GM21619 (cell line): ENCODE measurements at regions not wholly inside any gene's neighbourhood (a gene's known extent, or its start where the extent isn't known, plus 50 kb on each side); places are given as distances from the start of the nearest gene placed in this dataset.
"Not testable (repeated sequence)": the region's sequence is repeated elsewhere in the genome, so short reads cannot be mapped to it uniquely, and the experiment has no call there.

ENCODE experiments used
- ATAC-seq: cut with Tn5 transposase; IDR thresholded peaks from one replicate; pipeline ENCODE4 v1.9.1; 2021; ENCODE audit not compliant: unreplicated experiment

- ATAC-seq: no peak
These were observed 247.9 kb upstream of the HAND2 start for GRCh38 chr4:173777921-173778320.

GRCh38 chr4:173777421-173777820 is 247.4 kb upstream of the HAND2 start:
- no peak for ATAC-seq

GRCh38 chr4:173769568-173769967 is 239.5 kb upstream of the HAND2 start:
- ATAC-seq: no peak

- ATAC-seq: no peak
These were observed 237.6 kb upstream of the HAND2 start for GRCh38 chr4:173767650-173768049.

- ATAC-seq: no peak
These were observed 236.2 kb upstream of the HAND2 start for GRCh38 chr4:173766171-173766600.

GRCh38 chr4:173765751-173766150 is 235.7 kb upstream of the HAND2 start:
- ATAC-seq: no peak

GRCh38 chr4:173763389-173763788 is 233.4 kb upstream of the HAND2 start:
- ATAC-seq: no peak

GRCh38 chr4:173761938-173762337 is 231.9 kb upstream of the HAND2 start:
- ATAC-seq: no peak

GRCh38 chr4:173761236-173761635 is 231.2 kb upstream of the HAND2 start:
- no peak for ATAC-seq

GRCh38 chr4:173758132-173758531 is 228.1 kb upstream of the HAND2 start:
- no peak for ATAC-seq

- no peak for ATAC-seq
These were observed 223.4 kb upstream of the HAND2 start for GRCh38 chr4:173753408-173753807.

GRCh38 chr4:173752610-173753230 is 222.7 kb upstream of the HAND2 start:
- no peak for ATAC-seq

GRCh38 chr4:173748353-173748752 is 218.3 kb upstream of the HAND2 start:
- no peak for ATAC-seq

- ATAC-seq: no peak
These were observed 217.7 kb upstream of the HAND2 start for GRCh38 chr4:173747537-173748257.

GRCh38 chr4:173746424-173746823 is 216.4 kb upstream of the HAND2 start:
- ATAC-seq: no peak

GRCh38 chr4:173745765-173746164 is 215.7 kb upstream of the HAND2 start:
- no peak for ATAC-seq

- ATAC-seq: no peak
These were observed 206.8 kb upstream of the HAND2 start for GRCh38 chr4:173736840-173737239.

GRCh38 chr4:173735585-173735984 is 205.6 kb upstream of the HAND2 start:
- ATAC-seq: no peak

- no peak for ATAC-seq
These were observed 205.0 kb upstream of the HAND2 start for GRCh38 chr4:173735049-173735448.

- no peak for ATAC-seq
These were observed 201.2 kb upstream of the HAND2 start for GRCh38 chr4:173731257-173731656.

- no peak for ATAC-seq
These were observed 192.0 kb upstream of the HAND2 start for GRCh38 chr4:173722075-173722474.

- not testable (repeated sequence) for ATAC-seq
These were observed 188.5 kb upstream of the HAND2 start for GRCh38 chr4:173718504-173718903.

- no peak for ATAC-seq
These were observed 187.6 kb upstream of the HAND2 start for GRCh38 chr4:173717581-173717980.
